ENCODE measurements at regions not wholly inside any gene's neighbourhood (a gene's known extent, or its start where the extent isn't known, plus 50 kb on each side); places are given as distances from the start of the nearest gene placed in this dataset.

- no peak for DNase-seq
Measured at GRCh38 chr4:116870686-116871085, 214.7 kb downstream of the TRAM1L1 start.

GRCh38 chr4:116866106-116866505, 219.3 kb downstream of the TRAM1L1 start:
- DNase-seq: no peak

DNA sequence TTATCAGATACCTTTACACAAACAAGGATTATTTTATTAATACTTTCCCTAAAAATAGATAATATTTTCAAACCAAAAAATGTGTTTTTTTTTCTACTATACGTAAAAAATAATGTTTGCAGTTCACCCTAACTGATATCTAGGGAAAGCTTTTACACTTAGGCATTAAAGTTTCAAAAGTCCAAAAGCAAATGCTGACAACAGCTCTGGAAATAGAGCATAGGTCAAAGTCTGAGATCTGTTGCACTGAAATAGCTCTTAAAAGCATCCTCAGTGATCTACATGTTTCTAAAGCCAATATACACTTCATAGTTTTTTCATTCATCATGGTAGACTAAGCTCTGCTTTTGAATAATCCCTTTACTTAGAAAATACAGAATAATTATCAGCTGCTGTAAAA, 222.8 kb downstream of the TRAM1L1 start:
- DNase-seq: no peak

DNA sequence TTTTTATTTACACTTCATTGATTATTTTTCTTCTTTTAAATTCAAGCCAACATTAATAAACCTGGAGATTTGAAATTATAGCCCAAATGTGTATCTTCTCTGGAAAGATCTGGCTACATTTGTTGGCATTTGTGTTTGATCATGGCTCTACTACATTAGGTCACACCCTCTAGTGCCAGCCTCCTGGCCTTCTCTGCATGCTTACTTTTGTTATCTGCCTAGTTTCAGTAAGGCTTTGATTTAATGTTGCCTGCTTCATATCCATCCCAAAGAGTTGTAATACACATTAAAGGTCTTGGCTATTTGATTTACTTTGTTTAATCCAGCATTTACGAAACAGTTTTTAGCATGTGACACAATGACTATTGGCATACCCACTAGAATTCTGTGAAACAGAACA, 224.5 kb downstream of the TRAM1L1 start:
- no peak for DNase-seq

GRCh38 chr4:116849620-116850019, 235.8 kb downstream of the TRAM1L1 start:
- DNase-seq: no peak

- DNase-seq: no peak
Measured at GRCh38 chr4:116847616-116848015, 237.8 kb downstream of the TRAM1L1 start.

- no peak for DNase-seq
Measured at GRCh38 chr4:116839826-116840225, 245.6 kb downstream of the TRAM1L1 start.

DNA sequence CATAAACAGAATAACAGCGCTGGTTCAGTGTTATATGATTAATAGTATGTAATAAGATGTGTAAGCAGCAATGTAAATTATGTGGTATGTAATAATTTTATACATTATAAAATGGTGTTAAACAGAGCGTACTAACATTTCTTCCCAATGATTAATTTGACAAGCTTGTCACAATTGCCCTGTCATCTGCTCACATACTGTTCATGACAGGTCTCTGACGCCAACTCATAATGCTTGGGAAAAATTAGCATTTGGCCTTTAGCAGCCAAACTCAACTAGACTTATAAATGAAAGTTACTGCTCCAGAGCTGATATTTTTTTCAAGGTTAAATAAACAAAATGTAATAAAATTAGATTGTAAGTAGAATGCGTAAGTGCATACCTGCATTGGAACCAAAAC, 246.8 kb downstream of the TRAM1L1 start:
- DNase-seq: no peak

GRCh38 chr4:116829187-116829586, 256.2 kb downstream of the TRAM1L1 start:
- DNase-seq: no peak

DNA sequence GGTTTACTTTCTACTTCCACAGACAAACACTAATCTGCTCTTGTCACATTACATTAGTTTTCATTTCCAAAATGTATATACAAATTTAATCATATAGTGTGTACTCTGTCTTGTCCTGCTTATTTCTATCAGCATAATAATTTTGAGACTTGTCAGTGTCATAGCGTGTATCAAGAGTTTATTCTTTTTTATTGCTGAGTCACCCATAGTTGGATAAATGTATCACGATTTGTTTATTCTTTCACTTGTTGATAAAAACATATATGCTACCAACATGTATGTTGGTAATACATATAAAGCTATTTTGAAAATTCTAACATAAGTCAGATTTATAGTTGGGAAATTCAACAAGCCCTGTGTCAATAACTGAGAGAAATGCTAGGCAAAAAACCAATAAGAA, 261.2 kb downstream of the TRAM1L1 start:
- no peak for DNase-seq

DNA sequence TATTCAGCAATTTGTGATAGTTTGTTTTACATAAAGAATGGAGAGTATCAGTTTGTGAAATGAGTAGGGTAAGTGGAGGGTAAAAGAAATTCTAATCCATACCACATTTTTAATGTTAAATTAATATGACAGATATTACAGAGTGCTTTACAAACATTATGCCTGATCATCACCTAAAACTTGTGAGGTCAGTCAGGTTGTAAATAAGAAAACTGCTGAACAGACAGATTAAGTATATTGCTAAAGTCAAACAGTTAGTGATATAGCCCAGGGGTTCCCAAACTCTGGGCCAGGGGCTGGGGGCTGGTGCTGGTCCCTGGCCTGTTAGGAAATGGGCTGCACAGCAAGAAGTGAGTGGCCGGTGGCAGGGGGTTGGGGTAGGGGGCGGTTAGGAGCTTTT, 273.6 kb downstream of the TRAM1L1 start:
- DNase-seq: no peak

DNA sequence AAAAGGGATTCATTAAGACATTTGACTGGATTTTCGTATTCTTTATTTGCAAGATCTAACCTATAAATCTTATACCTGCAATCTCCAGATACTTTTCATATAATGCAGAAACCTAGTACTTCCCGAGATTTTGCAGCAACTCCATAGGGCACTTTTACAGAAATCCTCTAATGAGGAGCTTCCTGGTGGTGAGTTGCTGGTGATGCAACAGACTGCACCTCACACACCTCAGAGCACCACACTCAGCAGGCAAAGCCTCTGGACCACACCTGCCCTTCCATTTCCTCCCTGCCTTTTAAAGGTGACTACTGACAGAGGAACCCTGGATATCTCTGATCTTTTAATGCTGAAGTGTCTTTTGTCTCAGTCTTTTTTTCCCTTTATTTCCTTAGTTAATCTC, 289.4 kb downstream of the TRAM1L1 start:
- no peak for DNase-seq

- no peak for DNase-seq
Measured at GRCh38 chr4:116788723-116789122, 296.7 kb downstream of the TRAM1L1 start.

GRCh38 chr4:116755051-116755450, 330.3 kb downstream of the TRAM1L1 start:
- no peak for DNase-seq

DNA sequence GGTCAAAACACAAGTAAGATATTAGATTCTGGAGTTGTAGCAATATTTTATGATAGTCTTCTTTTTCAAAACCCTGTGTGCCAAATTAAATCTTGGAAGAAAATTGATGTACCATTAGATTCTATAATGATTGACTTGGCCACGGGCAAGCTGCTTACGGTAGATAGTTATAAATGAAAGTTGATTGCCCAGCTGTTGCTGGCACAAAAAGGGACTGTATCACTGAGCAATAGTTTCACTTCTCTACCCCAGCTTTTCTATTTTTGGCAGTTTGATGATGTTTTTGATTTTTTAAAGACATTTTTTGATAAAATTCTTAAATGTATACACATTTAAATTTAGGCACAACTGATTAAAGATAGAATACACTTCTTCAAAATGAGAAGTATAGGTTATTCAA, 333.3 kb downstream of the TRAM1L1 start:
- DNase-seq: no peak

GRCh38 chr4:116736756-116737155, 348.6 kb downstream of the TRAM1L1 start:
- DNase-seq: no peak

DNA sequence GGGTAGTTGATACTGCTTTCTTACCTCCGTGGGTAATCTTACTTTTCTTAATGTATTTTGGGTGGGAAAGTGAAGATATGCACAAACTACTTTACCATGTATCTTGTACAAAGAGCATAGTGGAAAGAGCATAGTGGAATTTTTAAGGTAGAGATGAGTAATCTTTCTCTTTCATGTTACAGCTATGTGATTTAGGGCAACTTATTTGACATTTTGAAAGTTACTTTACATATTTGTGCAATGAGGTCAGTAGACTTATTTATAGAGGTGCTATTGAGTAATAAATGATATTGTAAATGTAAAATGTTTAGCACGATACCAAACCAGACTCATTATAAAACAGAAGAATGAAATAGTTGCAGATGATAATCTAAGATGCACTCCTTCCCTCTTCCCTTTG, 351.2 kb downstream of the TRAM1L1 start:
- DNase-seq: no peak

DNA sequence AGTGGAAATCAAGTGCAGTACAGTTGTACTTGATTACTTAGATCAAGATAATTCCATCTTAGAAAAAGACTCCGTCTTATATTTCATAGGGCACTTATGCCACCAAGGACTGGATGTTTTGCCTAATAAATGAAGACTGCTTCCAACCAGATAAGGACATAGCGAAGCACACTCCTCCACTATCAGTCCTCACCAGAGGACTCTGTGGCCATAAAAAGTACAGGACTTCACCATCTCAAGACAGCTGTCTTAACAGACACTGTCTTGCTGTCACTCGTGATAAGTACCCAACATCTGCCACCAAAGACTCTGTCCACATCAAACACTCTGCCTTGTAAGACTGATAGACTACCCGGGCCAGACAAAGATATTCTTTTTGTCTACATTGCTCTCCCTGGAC, 352.0 kb downstream of the TRAM1L1 start:
- no peak for DNase-seq

GRCh38 chr4:116726523-116726922, 358.9 kb downstream of the TRAM1L1 start:
- no peak for DNase-seq

GRCh38 chr4:116724249-116724648, 361.1 kb downstream of the TRAM1L1 start:
- no peak for DNase-seq

GRCh38 chr4:116705466-116705865, 379.9 kb downstream of the TRAM1L1 start:
- no peak for DNase-seq

- DNase-seq: no peak
Measured at GRCh38 chr4:116702949-116703348, 382.4 kb downstream of the TRAM1L1 start.

GRCh38 chr4:116688536-116688935, 396.8 kb downstream of the TRAM1L1 start:
- no peak for DNase-seq

DNA sequence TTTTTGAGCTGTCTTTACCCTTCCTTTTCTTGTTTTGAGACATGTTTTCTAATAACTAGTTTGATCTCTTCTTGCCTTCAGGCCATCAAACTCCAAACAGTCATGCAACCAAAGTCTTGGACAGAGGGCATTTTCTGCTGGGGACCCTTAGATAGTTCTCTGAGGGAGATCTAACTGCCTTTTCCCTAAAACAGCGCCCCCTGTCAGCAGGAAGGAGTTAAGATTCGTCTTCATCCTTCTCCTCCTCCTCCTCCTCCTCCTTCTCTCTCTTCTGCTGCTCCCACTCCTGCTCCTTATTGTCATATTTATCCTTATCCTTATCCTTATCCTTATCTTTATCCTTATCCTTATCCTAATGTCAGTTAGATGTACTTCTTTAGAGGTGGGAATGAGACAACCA, 417.2 kb downstream of the TRAM1L1 start:
- no peak for DNase-seq

DNA sequence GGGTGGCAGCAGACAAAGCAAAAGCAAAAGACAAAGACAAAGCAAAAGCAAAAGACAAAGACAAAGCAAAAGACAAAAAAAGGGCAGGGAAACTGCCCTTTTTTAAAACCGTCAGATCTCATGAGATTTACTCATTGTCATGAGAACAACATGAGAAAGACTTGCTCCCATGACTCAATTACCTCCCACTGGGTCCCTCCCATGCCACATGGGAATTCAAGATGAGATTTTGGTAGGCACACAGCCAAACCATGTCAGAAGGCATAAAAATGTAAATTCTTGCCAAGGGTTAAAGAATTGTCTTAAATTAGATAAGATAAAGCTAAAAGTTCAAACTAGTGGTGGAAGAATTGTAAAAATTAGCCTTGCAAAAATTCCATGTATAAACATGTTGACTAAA, 419.7 kb downstream of the TRAM1L1 start:
- no peak for DNase-seq

DNA sequence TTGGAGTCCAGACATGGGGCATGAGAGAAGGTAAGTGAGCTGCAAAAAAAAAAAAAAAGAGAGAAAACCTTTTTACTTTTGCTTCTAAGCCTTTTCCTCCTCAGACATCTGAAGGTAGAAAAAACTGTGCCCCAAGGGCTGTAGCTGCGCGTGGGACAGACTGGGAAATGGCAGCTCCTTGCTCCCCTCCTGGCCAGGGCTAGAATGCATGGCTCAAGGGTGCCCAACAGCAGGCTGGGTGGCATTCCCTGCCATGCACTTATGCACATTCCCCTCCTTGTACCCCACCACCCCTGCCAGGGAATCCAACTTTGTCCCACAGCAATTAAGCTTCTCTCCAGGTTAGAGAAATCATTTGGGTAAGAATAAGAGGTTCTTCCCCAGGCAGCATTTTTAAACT, 421.2 kb downstream of the TRAM1L1 start:
- DNase-seq: no peak

Measured in CD4-positive, alpha-beta T cell treated with Interleukin-6 for 4 hours (primary cell).